ENCODE measurements at regions not wholly inside any gene's neighbourhood (a gene's known extent, or its start where the extent isn't known, plus 50 kb on each side); places are given as distances from the start of the nearest gene placed in this dataset.

DNA sequence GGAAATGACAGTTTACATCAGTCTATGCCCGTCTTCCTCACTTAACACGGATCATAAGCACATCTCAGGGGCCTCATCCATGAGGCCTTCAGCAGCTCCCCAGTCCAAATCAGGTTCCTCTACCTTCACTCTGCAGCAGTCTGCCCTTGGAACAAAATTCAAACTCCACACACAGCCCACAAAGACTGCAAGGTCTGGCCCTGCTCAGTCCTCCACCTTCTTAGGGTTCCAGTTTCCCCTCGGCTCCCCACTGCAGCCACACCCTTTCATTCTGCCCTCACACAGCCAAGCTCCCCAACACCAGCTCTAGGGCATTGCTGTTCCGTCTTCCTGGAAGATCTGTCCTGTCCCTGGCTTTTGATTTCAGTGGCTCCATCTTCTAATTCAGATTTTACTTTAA lies 95.2 kb upstream of the IQSEC1 start:
- 75 to 76% methylated on average over 4 of the region's 4 CpGs for WGBS, 2 donors
- H3K27ac ChIP-seq (ENCODE audit: low read depth in 2 of 2, low read length in 1 of 2) = no peak overlapping the region
- H3K27me3 ChIP-seq (ENCODE audit: control insufficient read depth in 1 of 2, insufficient read depth in 2 of 2, low read length in 2 of 2) = no peaks in the 10 kb centered on the region
- no peaks in the 10 kb centered on the region for H3K9me3 ChIP-seq (ENCODE audit: control insufficient read depth in 2 of 2, insufficient read depth in 1 of 2, low read depth in 1 of 2, low read length in 1 of 2)
- no peaks in the 10 kb centered on the region for H3K4me1 ChIP-seq (ENCODE audit: control insufficient read depth in 2 of 2, insufficient read depth in 2 of 2, low read length in 1 of 2)
- no peak overlapping the region for H3K4me3 ChIP-seq (ENCODE audit: low read depth in 1 of 2, low read length in 2 of 2)
- no peaks in the 10 kb centered on the region for H3K36me3 ChIP-seq (ENCODE audit: control insufficient read depth in 2 of 2, insufficient read depth in 2 of 2, low read length in 1 of 2)

DNA sequence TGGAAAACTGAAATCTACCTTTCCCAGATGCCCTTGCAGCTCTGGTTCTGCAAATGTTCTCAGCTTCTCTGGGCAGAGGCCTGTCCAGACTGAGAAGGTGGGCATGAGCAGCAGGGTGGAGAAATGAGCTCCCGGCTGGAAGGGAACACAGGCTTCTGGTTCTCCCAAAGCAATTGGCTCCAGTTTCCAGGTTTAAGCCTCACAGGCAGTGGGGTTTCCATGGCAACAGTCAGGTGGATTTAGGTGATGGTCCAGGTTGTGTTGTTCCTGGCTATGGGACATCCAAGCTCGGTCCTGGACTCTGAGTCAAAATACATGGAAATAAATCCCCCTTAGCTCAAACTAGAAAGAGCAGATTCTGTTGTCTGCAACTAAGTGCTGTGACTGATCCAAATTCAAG lies 94.6 kb upstream of the IQSEC1 start:
- Histone ChIP-seq H3K4me3 (ENCODE audit: low read depth in 1 of 2, low read length in 2 of 2) (no peak overlapping the region), H3K36me3 (ENCODE audit: control insufficient read depth in 2 of 2, insufficient read depth in 2 of 2, low read length in 1 of 2) (no peaks in the 10 kb centered on the region), H3K4me1 (ENCODE audit: control insufficient read depth in 2 of 2, insufficient read depth in 2 of 2, low read length in 1 of 2) (no peaks in the 10 kb centered on the region), H3K9me3 (ENCODE audit: control insufficient read depth in 2 of 2, insufficient read depth in 1 of 2, low read depth in 1 of 2, low read length in 1 of 2) (no peaks in the 10 kb centered on the region), H3K27me3 (ENCODE audit: control insufficient read depth in 1 of 2, insufficient read depth in 2 of 2, low read length in 2 of 2) (no peaks in the 10 kb centered on the region), H3K27ac (ENCODE audit: low read depth in 2 of 2, low read length in 1 of 2) (no peak overlapping the region)
- WGBS, 2 donors = 79 to 88% methylated on average over 2 of the region's 2 CpGs

DNA sequence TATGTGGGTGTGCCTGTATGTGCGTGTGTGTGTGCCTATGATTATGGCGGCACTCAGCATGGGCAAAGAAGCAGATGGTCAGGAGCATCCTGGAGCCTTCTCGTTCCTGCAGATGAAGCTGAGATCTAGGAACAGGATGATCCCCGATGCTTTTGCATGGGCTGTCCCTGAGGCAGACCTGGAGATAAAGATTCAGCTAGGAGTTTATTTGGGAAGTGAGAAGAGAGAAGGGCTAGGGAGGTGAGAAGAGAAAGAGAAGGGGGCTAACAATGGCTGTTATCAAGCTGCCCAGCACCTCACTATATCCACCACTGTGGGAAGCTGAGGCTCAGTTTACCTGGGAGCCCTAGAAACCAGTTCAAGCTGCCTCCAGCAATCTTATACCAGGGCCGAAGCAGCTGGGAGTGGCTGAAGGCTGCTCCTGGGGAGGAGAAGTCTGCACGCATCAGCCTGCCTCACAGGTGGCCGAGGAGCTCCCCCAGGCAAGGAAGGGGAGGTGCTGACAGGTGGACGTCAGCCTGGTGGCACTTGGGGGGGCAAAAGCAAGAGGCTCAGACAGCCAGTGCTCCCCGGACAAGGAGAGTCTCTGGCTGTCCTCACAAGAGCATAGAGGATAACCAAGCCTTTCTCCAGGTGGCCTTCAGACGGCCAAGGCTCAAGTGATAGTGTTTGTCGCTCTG lies 94.0 kb upstream of the IQSEC1 start:
- Histone ChIP-seq H3K4me1 (ENCODE audit: control insufficient read depth in 2 of 2, insufficient read depth in 2 of 2, low read length in 1 of 2) (peaks cover 0 to 2% of the 10 kb centered on the region in 2 donors), H3K27ac (ENCODE audit: low read depth in 2 of 2, low read length in 1 of 2) (no peak overlapping the region), H3K4me3 (ENCODE audit: low read depth in 1 of 2, low read length in 2 of 2) (no peak overlapping the region), H3K9me3 (ENCODE audit: control insufficient read depth in 2 of 2, insufficient read depth in 1 of 2, low read depth in 1 of 2, low read length in 1 of 2) (no peaks in the 10 kb centered on the region), H3K27me3 (ENCODE audit: control insufficient read depth in 1 of 2, insufficient read depth in 2 of 2, low read length in 2 of 2) (no peaks in the 10 kb centered on the region), H3K36me3 (ENCODE audit: control insufficient read depth in 2 of 2, insufficient read depth in 2 of 2, low read length in 1 of 2) (no peaks in the 10 kb centered on the region)
- WGBS, 2 donors = 74 to 79% methylated on average over 11 of the region's 11 CpGs

DNA sequence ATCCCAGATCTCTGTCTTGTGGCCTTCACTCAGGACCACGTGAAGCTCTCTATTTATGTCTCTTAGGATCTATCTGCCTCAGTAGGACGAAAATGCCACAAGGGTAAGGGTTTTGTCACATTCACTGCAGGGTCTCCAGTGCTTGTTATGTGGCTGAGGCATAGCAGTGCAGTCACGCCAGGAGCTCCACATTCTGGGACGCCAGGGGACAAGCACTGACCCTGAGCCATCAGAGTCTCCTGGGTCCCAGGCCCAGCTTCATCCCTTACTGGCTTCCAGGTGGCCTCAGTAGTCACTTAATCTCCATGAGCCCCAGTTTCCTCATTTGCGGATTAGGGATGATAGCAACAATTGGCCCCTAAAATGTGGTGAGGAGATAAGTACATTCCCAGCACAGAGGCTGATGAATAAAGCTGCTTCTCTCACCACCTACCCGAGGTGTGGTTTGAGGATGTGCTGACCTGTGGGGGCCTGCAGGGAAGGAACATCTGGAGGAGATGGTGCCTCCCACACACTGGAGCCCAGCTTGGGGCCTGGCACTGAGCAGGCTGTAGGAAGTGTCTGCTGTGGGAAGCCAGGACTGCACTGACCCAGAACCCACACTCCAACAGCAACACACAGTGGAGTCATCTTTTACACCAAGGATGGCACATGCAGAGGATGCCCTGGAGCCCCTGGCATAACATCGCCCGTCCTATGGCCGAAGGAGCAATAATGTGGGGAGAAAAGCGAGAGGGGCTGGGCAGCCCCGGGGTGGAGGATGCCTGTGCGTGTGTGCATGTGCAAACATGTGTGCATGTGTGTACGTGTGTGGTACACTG lies 93.2 kb upstream of the IQSEC1 start:
- no peaks in the 10 kb centered on the region for H3K36me3 ChIP-seq (ENCODE audit: control insufficient read depth in 2 of 2, insufficient read depth in 2 of 2, low read length in 1 of 2)
- 78 to 82% methylated on average over 13 of the region's 13 CpGs for WGBS, 2 donors
- no peaks in the 10 kb centered on the region for H3K9me3 ChIP-seq (ENCODE audit: control insufficient read depth in 2 of 2, insufficient read depth in 1 of 2, low read depth in 1 of 2, low read length in 1 of 2)
- peaks cover 0 to 2% of the 10 kb centered on the region in 2 donors for H3K4me1 ChIP-seq (ENCODE audit: control insufficient read depth in 2 of 2, insufficient read depth in 2 of 2, low read length in 1 of 2)
- no peak overlapping the region for H3K4me3 ChIP-seq (ENCODE audit: low read depth in 1 of 2, low read length in 2 of 2)
- H3K27ac ChIP-seq (ENCODE audit: low read depth in 2 of 2, low read length in 1 of 2) = no peak overlapping the region
- H3K27me3 ChIP-seq (ENCODE audit: control insufficient read depth in 1 of 2, insufficient read depth in 2 of 2, low read length in 2 of 2) = no peaks in the 10 kb centered on the region

DNA sequence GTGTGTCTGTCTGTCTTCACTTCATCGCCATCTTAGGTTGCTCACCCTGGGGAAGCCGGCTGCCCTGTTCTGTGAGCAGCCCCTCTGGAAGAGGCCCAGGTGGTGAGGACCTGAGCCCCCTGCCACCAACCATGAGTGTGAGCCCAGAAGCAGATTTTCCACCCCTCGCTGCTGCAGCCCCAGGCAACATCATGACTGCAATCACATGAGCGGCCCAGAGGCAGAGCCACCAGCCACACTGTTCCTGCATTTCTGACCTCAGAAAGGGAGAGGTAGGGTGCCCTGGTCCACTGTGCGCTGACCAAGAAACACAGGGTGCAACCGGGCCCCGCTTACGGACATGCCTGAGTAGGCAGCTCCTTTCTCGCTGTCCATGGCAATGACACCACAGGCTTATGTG lies 92.3 kb upstream of the IQSEC1 start:
- Histone ChIP-seq H3K36me3 (ENCODE audit: control insufficient read depth in 2 of 2, insufficient read depth in 2 of 2, low read length in 1 of 2) (no peaks in the 10 kb centered on the region), H3K4me1 (ENCODE audit: control insufficient read depth in 2 of 2, insufficient read depth in 2 of 2, low read length in 1 of 2) (peaks cover 0 to 2% of the 10 kb centered on the region in 2 donors), H3K27me3 (ENCODE audit: control insufficient read depth in 1 of 2, insufficient read depth in 2 of 2, low read length in 2 of 2) (no peaks in the 10 kb centered on the region), H3K9me3 (ENCODE audit: control insufficient read depth in 2 of 2, insufficient read depth in 1 of 2, low read depth in 1 of 2, low read length in 1 of 2) (no peaks in the 10 kb centered on the region), H3K27ac (ENCODE audit: low read depth in 2 of 2, low read length in 1 of 2) (no peak overlapping the region), H3K4me3 (ENCODE audit: low read depth in 1 of 2, low read length in 2 of 2) (no peak overlapping the region)
- 90 to 92% methylated on average over 9 of the region's 9 CpGs for WGBS, 2 donors

DNA sequence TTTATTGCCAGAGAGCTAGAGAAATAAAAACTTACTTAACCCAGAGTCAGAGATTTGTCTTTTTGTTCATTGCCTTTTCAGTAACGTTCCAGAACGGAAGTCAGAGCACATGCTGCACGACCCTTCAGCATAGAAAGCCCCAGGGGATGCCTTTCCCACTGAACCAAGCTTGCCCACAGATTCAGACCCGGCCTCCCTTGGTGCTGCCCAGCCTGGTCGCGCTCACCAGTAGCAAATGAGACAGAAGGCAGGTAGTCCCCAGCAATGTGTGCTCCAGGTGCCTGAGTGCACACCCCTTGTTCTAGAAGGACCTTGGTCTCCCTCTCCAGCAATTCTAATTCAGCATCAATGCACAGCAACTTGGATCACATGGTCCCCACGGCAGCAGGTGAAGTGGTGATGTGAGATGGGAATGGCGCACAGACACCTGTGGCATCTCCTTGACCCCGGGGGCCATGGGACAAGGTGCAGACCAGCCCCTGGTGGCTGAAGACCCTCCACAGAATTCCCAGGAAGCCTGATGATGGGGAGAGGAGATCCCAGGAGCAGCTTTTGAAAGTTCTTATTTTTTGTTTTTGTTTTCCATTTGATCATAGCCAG lies 91.8 kb upstream of the IQSEC1 start:
- Histone ChIP-seq H3K4me1 (ENCODE audit: control insufficient read depth in 2 of 2, insufficient read depth in 2 of 2, low read length in 1 of 2) (peaks cover 0 to 2% of the 10 kb centered on the region in 2 donors), H3K4me3 (ENCODE audit: low read depth in 1 of 2, low read length in 2 of 2) (no peak overlapping the region), H3K27ac (ENCODE audit: low read depth in 2 of 2, low read length in 1 of 2) (no peak overlapping the region), H3K27me3 (ENCODE audit: control insufficient read depth in 1 of 2, insufficient read depth in 2 of 2, low read length in 2 of 2) (no peaks in the 10 kb centered on the region), H3K9me3 (ENCODE audit: control insufficient read depth in 2 of 2, insufficient read depth in 1 of 2, low read depth in 1 of 2, low read length in 1 of 2) (no peaks in the 10 kb centered on the region), H3K36me3 (ENCODE audit: control insufficient read depth in 2 of 2, insufficient read depth in 2 of 2, low read length in 1 of 2) (no peaks in the 10 kb centered on the region)
- 74 to 85% methylated on average over 9 of the region's 9 CpGs for WGBS, 2 donors

DNA sequence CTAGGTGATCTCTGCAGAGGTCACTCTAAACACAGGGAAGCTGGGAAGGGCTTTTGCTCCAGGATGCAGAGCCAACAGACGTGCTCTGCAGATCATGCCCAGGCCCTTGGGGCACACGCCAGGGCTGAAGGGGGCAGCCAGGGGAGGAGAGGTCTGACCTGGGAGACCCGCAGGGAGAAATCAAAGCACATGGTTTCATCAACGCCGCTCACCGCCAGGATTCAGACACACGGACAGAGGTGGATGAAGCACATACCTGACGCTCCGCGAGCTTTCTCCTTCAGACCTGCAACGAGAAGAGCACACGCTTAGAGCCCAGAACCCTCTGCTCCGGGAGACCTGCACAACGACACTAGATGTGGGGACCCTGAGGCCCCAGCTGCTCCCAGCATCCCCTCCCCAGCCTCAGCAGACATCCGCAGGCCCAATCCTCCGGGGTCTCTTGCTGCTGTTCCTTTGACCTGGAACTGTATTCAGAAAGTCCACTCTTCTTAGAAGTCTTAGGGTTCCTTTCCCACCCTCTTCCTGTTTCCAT lies 90.7 kb upstream of the IQSEC1 start:
- H3K4me3 ChIP-seq (ENCODE audit: low read depth in 1 of 2, low read length in 2 of 2) = no peak overlapping the region
- WGBS, 2 donors = 90 to 92% methylated on average over 16 of the region's 16 CpGs

DNA sequence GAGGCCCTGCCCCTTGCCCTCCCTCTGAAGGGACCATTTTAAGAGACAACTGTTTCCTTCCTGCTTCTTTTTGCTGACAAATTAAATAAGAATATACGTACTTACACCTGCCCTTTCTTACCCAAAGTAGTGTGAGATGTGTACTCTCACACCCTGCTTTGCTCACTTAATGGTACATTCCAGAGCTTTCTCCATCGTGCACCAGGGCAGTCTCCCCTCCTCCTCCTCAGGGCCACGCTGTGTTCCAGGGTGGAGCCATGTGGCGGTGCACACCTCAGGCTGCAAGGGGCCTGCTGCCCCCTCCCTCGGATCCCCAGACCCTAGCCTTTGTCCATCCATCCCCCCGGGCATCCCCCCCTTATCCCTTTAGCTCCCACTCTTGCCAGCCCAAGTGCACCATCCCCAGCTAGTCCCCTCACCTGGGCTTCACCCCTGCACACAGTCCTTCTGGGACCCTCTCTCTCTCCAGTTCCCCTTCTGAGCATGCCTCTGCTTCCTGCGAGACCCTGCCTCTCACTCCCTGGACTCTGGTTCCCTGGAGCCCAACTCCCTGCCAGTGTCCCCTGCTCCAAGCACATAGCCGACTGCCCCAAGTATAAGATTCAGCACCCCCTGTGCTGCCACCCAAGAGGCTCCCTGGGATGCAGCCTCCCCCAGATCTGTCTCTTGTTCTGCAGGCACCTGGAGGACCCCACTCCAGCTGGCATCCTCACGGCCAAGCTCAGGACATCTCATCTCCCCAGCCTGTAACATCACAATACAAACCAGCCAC lies 89.5 kb upstream of the IQSEC1 start:
- 66 to 69% methylated on average over 9 of the region's 9 CpGs for WGBS, 2 donors

More for the DNA sequence above, 90.7 kb upstream of the IQSEC1 start:
- Histone ChIP-seq H3K27ac (ENCODE audit: low read depth in 2 of 2, low read length in 1 of 2) (no peak overlapping the region), H3K27me3 (ENCODE audit: control insufficient read depth in 1 of 2, insufficient read depth in 2 of 2, low read length in 2 of 2) (no peaks in the 10 kb centered on the region), H3K36me3 (ENCODE audit: control insufficient read depth in 2 of 2, insufficient read depth in 2 of 2, low read length in 1 of 2) (no peaks in the 10 kb centered on the region), H3K4me1 (ENCODE audit: control insufficient read depth in 2 of 2, insufficient read depth in 2 of 2, low read length in 1 of 2) (peaks cover 0 to 2% of the 10 kb centered on the region in 2 donors), H3K9me3 (ENCODE audit: control insufficient read depth in 2 of 2, insufficient read depth in 1 of 2, low read depth in 1 of 2, low read length in 1 of 2) (no peaks in the 10 kb centered on the region)

More for the DNA sequence above, 89.5 kb upstream of the IQSEC1 start:
- H3K4me1 ChIP-seq (ENCODE audit: control insufficient read depth in 2 of 2, insufficient read depth in 2 of 2, low read length in 1 of 2) = peaks cover 0 to 2% of the 10 kb centered on the region in 2 donors
- H3K36me3 ChIP-seq (ENCODE audit: control insufficient read depth in 2 of 2, insufficient read depth in 2 of 2, low read length in 1 of 2) = no peaks in the 10 kb centered on the region
- H3K4me3 ChIP-seq (ENCODE audit: low read depth in 1 of 2, low read length in 2 of 2) = no peak overlapping the region
- no peak overlapping the region for H3K27ac ChIP-seq (ENCODE audit: low read depth in 2 of 2, low read length in 1 of 2)
- no peaks in the 10 kb centered on the region for H3K27me3 ChIP-seq (ENCODE audit: control insufficient read depth in 1 of 2, insufficient read depth in 2 of 2, low read length in 2 of 2)
- H3K9me3 ChIP-seq (ENCODE audit: control insufficient read depth in 2 of 2, insufficient read depth in 1 of 2, low read depth in 1 of 2, low read length in 1 of 2) = no peaks in the 10 kb centered on the region

Measured in esophagus (tissue), 2 donors.